ENCODE measurements at regions not wholly inside any gene's neighbourhood (a gene's known extent, or its start where the extent isn't known, plus 50 kb on each side); places are given as distances from the start of the nearest gene placed in this dataset.
A peak's percentile ranks its signal among the peaks of the same experiment; 100 is the strongest.

DNA sequence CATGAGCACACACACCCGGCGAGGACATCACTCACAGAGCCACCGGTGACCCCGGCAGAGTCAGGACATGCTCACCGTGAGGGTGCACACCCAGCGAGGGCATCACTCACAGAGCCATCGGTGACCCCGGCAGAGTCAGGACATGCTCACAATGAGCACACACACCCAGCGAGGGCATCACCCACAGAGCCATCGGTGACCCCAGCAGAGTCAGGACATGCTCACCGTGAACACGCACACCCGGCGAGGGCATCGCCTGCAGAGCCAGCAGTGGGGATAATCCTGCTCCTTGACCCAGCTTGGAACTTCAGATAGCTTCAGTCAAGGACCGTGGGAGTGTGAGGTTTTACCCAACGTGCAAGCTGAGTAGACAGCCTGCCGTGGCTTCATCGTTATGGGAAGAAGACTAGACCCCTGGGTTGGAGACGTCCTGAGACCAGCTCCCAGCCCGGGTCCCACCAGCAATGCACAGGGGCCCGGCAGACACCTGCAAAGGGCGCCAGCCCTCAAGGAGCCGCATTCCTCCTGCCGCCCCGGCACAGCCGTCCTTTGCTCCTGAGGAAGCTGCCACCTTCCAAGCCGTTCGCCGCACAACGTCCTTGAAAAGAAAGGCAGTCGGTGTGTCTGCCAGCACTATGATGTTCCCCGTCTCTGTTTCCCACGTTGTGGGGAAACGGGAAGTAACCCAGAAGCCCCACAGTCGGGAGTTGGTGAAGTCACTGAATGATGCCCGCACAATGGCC, 192.3 kb downstream of the DLL1 start:
- no peaks in the 10 kb centered on the region for H3K9me3 ChIP-seq
- no peak overlapping the region for H3K4me3 ChIP-seq
- H3K27ac ChIP-seq, result no peak overlapping the region
- TF ChIP-seq, protein P1, sequence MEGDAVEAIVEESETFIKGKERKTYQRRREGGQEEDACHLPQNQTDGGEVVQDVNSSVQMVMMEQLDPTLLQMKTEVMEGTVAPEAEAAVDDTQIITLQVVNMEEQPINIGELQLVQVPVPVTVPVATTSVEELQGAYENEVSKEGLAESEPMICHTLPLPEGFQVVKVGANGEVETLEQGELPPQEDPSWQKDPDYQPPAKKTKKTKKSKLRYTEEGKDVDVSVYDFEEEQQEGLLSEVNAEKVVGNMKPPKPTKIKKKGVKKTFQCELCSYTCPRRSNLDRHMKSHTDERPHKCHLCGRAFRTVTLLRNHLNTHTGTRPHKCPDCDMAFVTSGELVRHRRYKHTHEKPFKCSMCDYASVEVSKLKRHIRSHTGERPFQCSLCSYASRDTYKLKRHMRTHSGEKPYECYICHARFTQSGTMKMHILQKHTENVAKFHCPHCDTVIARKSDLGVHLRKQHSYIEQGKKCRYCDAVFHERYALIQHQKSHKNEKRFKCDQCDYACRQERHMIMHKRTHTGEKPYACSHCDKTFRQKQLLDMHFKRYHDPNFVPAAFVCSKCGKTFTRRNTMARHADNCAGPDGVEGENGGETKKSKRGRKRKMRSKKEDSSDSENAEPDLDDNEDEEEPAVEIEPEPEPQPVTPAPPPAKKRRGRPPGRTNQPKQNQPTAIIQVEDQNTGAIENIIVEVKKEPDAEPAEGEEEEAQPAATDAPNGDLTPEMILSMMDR (IDR thresholded peaks at IDR 0.05), result no peak
- no peaks in the 10 kb centered on the region for H3K27me3 ChIP-seq
- DNase-seq (ENCODE audit: low spot score), result peak; percentile 48
- H3K36me3 ChIP-seq, result no peaks in the 10 kb centered on the region
- peaks cover 0 to 12% of the 10 kb centered on the region in 2 donors for H3K4me1 ChIP-seq

GRCh38 chr6:170097505-170098427, 193.1 kb downstream of the DLL1 start:
- no peak overlapping the region for H3K4me3 ChIP-seq
- TF ChIP-seq, protein P1 (IDR thresholded peaks at IDR 0.05), result no peak
- no peaks in the 10 kb centered on the region for H3K36me3 ChIP-seq
- no peak overlapping the region for H3K27ac ChIP-seq
- no peaks in the 10 kb centered on the region for H3K9me3 ChIP-seq
- DNase-seq (ENCODE audit: low spot score), result peak; percentile 26
- H3K27me3 ChIP-seq, result no peaks in the 10 kb centered on the region
- H3K4me1 ChIP-seq, result peaks cover 0 to 12% of the 10 kb centered on the region in 2 donors

DNA sequence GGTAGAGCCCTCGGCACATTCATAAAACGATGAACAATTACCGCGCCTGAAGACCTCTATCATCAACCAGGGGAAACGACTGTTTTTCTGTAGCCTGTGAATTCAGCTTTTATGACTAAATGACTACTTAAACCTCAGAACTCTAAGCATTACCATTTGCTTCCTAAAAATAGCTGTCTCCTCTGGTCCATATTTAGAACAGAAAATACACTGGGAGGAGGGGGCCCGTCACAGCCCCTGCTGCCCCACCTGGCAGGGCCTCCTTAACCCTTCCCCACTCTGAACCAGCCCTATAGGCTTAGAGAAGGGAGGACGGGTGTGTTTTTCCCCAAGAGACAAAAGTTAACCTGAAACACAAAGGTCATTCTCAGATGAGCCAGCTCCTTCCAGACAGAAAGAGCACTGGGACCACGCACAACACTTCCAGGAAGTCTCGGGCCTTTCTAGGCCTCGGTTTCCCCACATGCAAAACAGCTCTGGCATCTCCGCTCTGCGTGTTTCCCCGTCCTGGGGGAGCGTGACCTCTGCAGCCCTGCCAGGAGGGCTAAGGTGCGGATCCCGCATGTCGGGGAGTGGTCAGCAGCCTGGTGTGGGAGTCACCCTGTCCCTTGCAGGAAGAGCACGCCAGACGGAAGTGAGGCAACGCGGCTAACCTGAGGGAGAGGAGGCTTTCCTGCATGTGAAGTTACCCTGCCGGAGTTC, 193.9 kb downstream of the DLL1 start:
- Histone ChIP-seq H3K27me3 (no peaks in the 10 kb centered on the region), H3K4me1 (peaks cover 0 to 12% of the 10 kb centered on the region in 2 donors), H3K27ac (no peak overlapping the region), H3K9me3 (no peaks in the 10 kb centered on the region), H3K36me3 (no peaks in the 10 kb centered on the region), H3K4me3 (no peak overlapping the region)
- peak; percentile 53 for DNase-seq (ENCODE audit: low spot score)
- TF ChIP-seq, protein P1 (IDR thresholded peaks at IDR 0.05), result no peak

DNA sequence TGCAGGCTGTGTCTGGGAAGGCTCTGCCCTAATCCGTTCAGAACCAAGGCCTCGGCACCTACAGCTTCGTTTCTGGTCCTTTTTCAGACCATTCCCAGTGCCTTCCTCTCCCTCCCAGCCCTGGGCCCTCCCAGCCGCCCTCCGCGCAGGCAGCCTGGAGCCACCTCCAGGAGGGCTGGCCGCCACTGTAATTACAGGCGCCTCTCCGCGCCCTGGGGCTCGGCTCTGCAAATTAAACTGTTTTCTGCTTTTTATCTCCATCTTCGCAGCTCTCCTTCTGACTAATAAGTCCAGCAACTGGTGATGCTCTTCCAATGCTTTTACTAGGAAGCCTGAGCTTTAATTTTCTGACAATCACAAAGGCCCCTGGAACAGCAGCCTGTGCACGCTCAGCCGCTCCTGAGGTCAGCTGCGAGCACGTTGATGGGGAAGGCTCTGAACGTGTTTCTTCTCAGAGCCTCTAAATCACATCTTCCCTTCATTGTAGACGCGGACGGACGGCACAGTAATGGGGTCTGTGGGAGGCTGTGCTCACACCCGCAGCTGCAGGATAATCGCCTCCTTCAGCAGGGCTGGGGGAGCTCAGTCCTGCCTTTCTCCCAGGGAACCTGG, 194.6 kb downstream of the DLL1 start:
- peaks cover 0 to 12% of the 10 kb centered on the region in 2 donors for H3K4me1 ChIP-seq
- H3K9me3 ChIP-seq, result no peaks in the 10 kb centered on the region
- H3K27me3 ChIP-seq, result no peaks in the 10 kb centered on the region
- TF ChIP-seq, protein P1 (IDR thresholded peaks at IDR 0.05), result no peak
- H3K27ac ChIP-seq, result no peak overlapping the region
- H3K36me3 ChIP-seq, result no peaks in the 10 kb centered on the region
- no peak overlapping the region for H3K4me3 ChIP-seq
- peak; percentile 28 for DNase-seq (ENCODE audit: low spot score)

DNA sequence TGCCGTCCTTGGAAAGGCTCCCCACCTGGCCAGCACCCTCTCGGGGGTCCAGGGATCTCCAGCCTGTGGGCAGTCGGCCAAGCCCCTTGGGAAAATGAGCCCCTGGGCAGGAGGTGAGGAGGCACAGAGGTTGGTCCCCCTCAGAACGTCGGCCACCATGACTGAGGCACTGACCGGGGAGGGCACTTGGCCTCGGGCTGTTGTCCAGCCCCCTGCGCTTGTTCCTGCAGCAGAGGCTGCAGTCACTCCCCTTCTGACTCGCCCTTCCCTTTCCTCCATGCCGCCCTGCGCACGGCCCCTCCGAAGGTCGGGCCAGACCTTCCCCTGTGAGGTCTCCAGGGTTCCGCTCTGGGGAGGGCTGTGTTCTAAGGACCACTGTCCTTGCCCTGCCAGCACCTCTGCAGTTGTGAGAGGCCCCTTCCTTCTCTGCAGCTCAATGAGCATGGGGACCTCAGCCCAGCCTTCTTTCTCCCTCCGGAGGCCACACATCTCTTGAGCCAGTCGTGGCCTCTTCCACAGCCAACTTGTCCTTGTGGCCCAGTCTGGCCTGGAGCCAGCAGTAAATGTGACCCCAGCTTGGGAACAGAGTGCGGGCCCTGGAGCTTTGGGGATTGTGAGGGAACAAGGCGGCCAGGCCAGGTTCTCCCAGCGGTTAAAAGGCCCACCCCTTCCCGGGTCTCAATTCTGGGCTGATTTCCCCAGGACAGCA, 195.5 kb downstream of the DLL1 start:
- no peak overlapping the region for H3K27ac ChIP-seq
- TF ChIP-seq, protein P1 (IDR thresholded peaks at IDR 0.05), result no peak

More for the DNA sequence above, 195.5 kb downstream of the DLL1 start:
- Histone ChIP-seq H3K9me3 (no peaks in the 10 kb centered on the region), H3K4me1 (peaks cover 0 to 12% of the 10 kb centered on the region in 2 donors), H3K36me3 (no peaks in the 10 kb centered on the region), H3K4me3 (no peak overlapping the region), H3K27me3 (no peaks in the 10 kb centered on the region)
- peak; percentile 49 for DNase-seq (ENCODE audit: low spot score)
